NCI-H128 (cell line): ENCODE measurements at regions not wholly inside any gene's neighbourhood (a gene's known extent, or its start where the extent isn't known, plus 50 kb on each side); places are given as distances from the start of the nearest gene placed in this dataset.

Experiments used
- DNase-seq: peaks from one replicate; lab custom pipeline; 2025; ENCODE audit not compliant: unreplicated experiment; lab: John Stamatoyannopoulos, UW

- no peak for DNase-seq
Observed at GRCh38 chr2:203789618-203790017, 78.0 kb upstream of the CTLA4 start.

- DNase-seq, result no peak
Observed at GRCh38 chr2:203790134-203790852, 77.3 kb upstream of the CTLA4 start.

GRCh38 chr2:203796248-203797010 is 71.1 kb upstream of the CTLA4 start:
- no peak for DNase-seq

GRCh38 chr2:203797276-203797675 is 70.3 kb upstream of the CTLA4 start:
- DNase-seq, result no peak

- no peak for DNase-seq
Observed at GRCh38 chr2:203797712-203798111, 69.9 kb upstream of the CTLA4 start.

GRCh38 chr2:203798296-203799087 is 69.1 kb upstream of the CTLA4 start:
- no peak for DNase-seq

GRCh38 chr2:203799908-203800307 is 67.7 kb upstream of the CTLA4 start:
- no peak for DNase-seq

- DNase-seq, result no peak
Observed at GRCh38 chr2:203800783-203801182, 66.8 kb upstream of the CTLA4 start.

GRCh38 chr2:203802342-203803052 is 65.1 kb upstream of the CTLA4 start:
- DNase-seq, result no peak

- no peak for DNase-seq
Observed at GRCh38 chr2:203803053-203803429, 64.5 kb upstream of the CTLA4 start.

- no peak for DNase-seq
Observed at GRCh38 chr2:203804070-203804469, 63.5 kb upstream of the CTLA4 start.

GRCh38 chr2:203804764-203805485 is 62.6 kb upstream of the CTLA4 start:
- DNase-seq, result no peak

- DNase-seq, result no peak
Observed at GRCh38 chr2:203805486-203805838, 62.1 kb upstream of the CTLA4 start.

- no peak for DNase-seq
Observed at GRCh38 chr2:203806761-203807160, 60.8 kb upstream of the CTLA4 start.

GRCh38 chr2:203808046-203808750 is 59.4 kb upstream of the CTLA4 start:
- no peak for DNase-seq

GRCh38 chr2:203809084-203809521 is 58.5 kb upstream of the CTLA4 start:
- DNase-seq, result no peak

GRCh38 chr2:203809991-203810510 is 57.5 kb upstream of the CTLA4 start:
- no peak for DNase-seq

- no peak for DNase-seq
Observed at GRCh38 chr2:203811491-203812221, 55.9 kb upstream of the CTLA4 start.
